GM04503 (cell line): ENCODE measurements at regions not wholly inside any gene's neighbourhood (a gene's known extent, or its start where the extent isn't known, plus 50 kb on each side); places are given as distances from the start of the nearest gene placed in this dataset.

Experiments used
- DNase-seq: peaks from one replicate; pipeline ENCODE4 v3.0.0-alpha.2; 2012; ENCODE audit warnings: low read depth

- DNase-seq = no peak
Observed at GRCh38 chr3:132898141-132898540, 140.1 kb upstream of the TMEM108 start.

GRCh38 chr3:132892956-132893355 lies 145.2 kb upstream of the TMEM108 start:
- DNase-seq = no peak

GRCh38 chr3:132881756-132882409 lies 156.3 kb upstream of the TMEM108 start:
- no peak for DNase-seq

DNA sequence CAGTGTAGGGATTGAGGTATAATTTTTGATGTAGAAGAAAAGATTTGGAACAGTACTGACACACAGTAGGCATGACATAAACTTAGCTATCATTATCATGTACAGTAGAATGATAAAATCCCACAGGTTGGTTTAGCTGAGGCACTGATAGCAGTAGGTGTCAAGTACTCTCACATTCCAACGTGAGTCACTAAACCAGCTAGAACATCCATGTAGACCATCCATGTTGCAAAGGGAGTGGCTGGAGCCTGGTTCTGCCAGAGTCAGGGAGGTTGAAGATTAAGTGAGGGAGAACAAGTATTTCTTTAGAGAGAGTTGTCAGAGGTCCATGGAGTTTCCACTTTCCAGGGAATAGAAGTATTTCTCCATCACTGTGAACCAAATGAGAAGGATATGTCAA lies 157.2 kb upstream of the TMEM108 start:
- DNase-seq = no peak

DNA sequence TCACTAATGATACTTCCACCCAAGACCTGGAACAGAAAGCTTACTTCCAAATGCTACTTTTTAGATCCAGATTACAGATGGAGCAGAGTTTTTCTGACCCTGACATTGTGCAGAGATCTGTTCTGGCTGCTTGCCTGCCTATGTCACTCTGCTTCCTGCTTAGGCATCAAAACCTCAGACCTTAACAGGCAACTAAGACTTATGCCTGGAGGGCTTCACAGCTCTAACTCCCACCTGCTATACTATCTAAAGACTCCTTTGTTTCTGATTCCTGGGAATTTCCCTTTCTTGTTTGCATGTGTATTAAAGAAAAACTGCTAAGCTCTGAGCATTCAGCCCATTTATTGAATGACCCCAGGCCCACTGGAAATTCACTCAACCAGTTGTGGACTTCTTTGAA lies 157.4 kb upstream of the NPHP3 start:
- DNase-seq = no peak

DNA sequence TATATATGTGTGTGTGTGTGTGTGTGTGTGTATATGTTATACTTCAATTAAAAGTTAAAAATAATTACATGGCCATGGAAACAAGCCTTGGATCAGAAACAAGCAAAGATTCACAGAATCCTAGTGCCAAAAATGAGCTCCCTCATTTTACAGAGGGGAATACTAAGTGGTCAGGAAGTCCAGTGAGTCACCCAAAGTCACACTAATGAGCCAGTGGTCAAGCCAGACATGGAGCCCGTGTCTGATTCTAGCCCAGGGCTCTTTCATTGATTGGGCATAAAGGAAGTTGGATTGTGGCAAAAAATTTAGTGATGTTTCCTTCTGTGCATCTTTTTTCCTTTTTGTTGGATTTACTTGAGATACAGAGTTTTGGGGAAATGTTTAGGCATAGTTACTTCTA lies 152.5 kb upstream of the NPHP3 start:
- no peak for DNase-seq

- DNase-seq = no peak
Observed at GRCh38 chr3:132872711-132873110, 150.5 kb upstream of the NPHP3 start.

DNA sequence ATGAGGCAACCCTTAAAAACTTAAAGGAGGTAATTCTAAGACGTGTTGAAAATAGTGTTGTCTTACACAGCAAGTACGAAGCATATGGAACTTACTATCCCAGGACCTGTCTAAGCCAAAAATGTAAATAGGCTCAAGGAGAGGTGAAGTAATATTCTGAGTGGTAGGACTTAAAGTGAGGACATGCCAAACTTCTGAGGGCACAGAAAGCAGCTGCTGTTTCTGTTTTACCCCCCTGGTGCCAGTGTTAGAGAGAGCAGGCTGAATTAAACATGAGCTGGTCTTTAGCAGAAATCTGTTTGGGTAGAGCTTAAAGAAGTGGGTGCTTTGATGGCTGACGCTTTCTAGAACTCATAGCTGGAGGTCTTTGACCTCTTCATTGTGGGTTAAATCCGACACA lies 149.7 kb upstream of the NPHP3 start:
- no peak for DNase-seq

DNA sequence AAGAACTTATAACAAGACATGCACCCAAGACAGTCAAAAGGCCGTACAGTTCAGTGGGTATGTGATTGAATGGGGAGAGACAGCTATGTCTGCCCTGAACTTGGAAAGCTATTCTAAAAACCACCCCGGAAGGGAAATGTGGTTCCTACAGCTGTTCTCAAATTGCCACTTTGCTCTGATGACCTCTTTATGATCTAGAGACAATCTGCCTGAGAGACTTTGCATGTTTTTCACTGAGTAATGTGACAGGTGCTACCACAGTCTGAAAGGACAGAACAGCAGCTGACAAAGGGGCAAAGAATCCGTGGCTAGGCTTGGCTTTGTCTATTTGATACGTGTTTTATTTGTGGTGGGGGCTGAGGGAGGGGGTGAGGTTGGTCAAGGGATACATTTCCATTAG lies 148.3 kb upstream of the NPHP3 start:
- no peak for DNase-seq

DNA sequence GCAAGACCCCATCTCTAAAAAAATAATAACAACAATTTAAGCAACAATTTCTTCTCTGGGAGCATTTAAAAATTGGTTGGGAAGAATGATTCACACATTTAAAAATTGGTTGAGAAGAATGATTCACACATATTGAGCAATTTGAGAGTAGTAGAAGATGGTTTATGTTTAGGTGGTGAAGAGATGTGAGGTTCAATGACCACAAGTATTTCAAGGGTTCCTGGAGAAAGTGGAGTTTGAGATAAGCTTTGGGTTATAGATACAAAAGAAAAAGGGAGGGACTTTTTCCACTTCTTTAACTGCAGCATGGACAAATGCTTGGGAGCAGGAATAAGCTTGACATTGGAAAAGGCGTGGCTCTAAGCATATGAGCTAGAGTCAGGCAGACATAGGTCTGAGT lies 145.7 kb upstream of the NPHP3 start:
- no peak for DNase-seq

GRCh38 chr3:132867526-132867925 lies 145.3 kb upstream of the NPHP3 start:
- DNase-seq = no peak

- DNase-seq = no peak
Observed at GRCh38 chr3:132857317-132857716, 135.1 kb upstream of the NPHP3 start.

DNA sequence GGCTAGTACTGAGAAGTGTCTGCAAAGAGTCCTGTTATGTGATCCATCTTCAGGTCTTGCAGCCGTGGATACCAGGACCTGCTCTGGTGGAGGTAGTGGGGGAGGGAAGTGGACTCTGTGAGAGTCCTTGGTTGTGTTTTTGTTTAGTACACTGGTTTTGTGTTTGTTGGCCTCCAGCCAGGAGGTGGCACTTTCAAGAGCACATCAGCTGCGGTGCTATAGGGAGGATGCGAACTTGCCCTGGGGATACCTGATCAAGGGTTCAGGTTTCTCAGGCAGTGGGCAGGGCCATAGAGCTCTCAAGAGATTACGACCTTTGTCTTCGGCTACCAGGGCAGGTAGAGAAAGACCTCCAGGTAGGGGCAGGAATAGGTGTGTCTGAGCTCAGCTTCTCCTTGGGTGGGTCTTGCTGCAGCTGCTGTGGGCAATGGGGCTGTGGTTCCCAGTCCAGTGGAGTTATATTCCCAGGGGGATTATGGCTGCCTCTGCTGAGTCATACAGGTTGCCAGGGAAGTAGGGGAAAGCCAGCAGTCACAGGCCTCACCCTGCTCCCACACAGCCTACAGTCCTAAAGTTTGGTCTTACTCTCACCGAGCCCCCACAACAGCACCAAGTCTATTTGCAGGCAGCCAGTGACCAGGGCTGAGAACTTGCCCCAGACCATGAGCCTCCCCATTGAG lies 132.8 kb upstream of the NPHP3 start:
- DNase-seq = no peak

DNA sequence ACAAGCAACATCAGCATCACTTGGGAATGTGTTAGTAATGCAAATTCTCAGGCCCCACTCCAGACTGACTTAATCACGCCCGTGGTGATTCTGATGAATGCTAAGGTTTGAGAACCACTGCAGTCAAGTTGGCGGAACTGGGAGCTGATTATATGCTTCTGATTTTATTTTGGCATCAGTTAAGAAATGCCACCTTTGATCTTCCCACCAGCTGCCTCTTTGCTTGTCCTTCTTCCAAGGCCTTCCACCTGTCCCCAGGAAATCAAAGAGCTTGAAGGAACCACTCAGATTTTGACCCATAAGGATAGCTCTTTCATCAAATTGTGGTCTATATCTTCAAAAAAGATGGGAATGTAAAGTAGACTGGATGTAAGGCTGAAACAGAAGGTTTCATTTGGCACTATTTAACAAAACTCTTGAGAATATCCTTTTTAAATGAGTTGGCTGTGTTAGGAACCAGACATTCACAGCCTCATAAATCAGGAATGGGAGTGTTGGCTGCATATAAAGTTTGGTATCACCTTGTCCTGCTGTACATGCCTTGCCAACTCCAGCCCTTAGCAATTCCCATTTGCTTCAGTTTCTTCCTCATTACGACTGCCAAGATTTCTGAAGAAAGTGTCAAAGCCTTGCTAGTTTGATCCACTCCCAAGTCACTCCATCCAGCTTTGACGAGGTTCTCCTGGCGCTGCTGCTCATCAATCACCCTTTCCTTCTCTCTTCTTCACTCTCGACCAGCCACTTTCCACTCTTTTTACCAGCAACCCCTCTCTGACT lies 125.8 kb upstream of the NPHP3 start:
- no peak for DNase-seq

- no peak for DNase-seq
Observed at GRCh38 chr3:132843851-132844553, 121.8 kb upstream of the NPHP3 start.

- no peak for DNase-seq
Observed at GRCh38 chr3:132843349-132843748, 121.1 kb upstream of the NPHP3 start.

GRCh38 chr3:132841621-132842020 lies 119.4 kb upstream of the NPHP3 start:
- no peak for DNase-seq

DNA sequence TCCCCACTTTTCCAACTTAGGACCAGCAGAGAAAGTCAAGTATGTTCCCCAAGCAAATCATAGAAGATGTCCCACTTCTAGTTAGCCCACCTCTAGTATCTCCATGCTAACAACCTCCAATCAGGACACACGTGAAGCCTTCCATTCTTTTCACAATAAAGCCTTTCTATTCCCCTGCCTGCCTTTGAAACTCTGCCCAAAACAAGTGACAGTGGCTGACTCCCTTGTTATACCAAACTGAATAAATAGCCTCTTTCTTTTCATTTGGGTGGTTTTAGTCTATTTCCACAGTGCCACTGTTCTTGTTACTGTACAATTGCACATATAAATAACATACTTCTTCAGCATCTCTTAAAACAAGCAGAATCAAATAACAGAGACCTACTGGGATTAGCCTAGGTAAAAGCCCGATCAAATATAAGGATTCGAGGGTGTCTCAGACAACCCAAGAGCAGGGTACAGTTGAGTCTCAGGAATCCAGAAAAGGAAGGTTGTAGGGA lies 118.0 kb upstream of the NPHP3 start:
- DNase-seq = no peak

GRCh38 chr3:132838477-132838876 lies 116.3 kb upstream of the NPHP3 start:
- no peak for DNase-seq

DNA sequence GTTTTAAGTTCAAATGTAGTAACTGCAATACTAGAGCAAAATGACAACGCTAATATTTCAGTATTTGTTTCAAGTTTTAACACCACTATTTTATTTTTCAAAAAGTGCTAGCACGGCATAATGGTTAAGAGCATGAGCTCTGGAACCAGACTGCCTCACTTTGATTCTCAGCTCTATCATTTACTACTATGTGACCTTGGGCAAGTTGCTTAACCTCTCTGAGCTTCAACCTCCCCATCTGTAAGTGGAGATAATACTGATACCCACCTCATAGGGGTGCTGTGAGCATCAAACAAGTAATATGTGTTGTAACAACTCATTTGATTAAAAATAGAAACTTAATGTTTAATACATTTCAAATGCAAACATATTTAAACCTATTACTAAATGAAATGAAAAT lies 115.4 kb upstream of the NPHP3 start:
- DNase-seq = no peak

- DNase-seq = no peak
Observed at GRCh38 chr3:132834356-132834755, 112.1 kb upstream of the NPHP3 start.

DNA sequence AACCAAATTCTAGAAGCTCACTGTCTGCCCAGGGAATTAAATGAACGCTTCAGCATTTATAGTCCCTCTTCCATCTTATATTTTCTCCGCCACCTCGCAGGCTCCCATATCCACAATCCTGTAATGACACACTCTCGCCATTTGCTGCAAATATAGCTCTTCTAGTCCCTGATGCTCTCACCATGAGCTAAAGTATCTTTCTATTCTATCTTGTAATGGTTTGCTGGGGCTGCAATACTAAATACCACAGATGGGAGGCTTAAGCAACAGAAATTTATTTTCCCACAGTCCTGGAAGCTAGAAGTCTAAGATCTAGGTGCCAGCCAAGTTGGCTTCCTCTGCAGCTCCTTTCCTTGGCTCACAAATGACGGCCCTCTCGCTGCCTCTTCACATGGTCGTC lies 106.9 kb upstream of the NPHP3 start:
- no peak for DNase-seq

- no peak for DNase-seq
Observed at GRCh38 chr3:132822837-132823236, 100.6 kb upstream of the NPHP3 start.
